Lower leg skin (tissue), 4 donors: ENCODE measurements at regions not wholly inside any gene's neighbourhood (a gene's known extent, or its start where the extent isn't known, plus 50 kb on each side); places are given as distances from the start of the nearest gene placed in this dataset.
"Not testable (repeated sequence)": the region's sequence is repeated elsewhere in the genome, so short reads cannot be mapped to it uniquely, and the experiment has no call there.

Experiments
- DNase-seq, 2 donors: peaks; one replicate each; pipeline ENCODE4 v3.0.0-alpha.2; 2019; ENCODE audit warnings: low spot score in 2 of 2
- H3K4me3 ChIP-seq: fragments of 200-600 bp; sonication (generic); 2 replicates; pipeline ENCODE4 v1.5.1; 2017; ENCODE audit warnings: mild to moderate bottlenecking, low read depth; ENCODE audit not compliant: poor library complexity, severe bottlenecking
- POLR2A ChIP-seq, 2 donors: fragments of 450-650 bp; IDR thresholded peaks; one replicate each; pipeline ENCODE4 v1.6.1; 2016 to 2017; ENCODE audit warnings: antibody characterized with exemption in 2 of 2, mild to moderate bottlenecking in 1 of 2, moderate library complexity in 1 of 2
- WGBS, 2 donors: methylation state at CpG; one replicate each; pipeline ENCODE4 v1.1.5; 2018; 5-methylcytosine and 5-hydroxymethylcytosine counted together
- intact Hi-C: fragments of 100-400 bp; cut with DNase I; formaldehyde crosslinking; loops from one replicate; pipeline ENCODE4 v1.15.0; 2023; ENCODE audit warnings: low total_unique reads
- TF ChIP-seq, protein P1 (sequence below), 3 donors: fragments of 450-650 bp; IDR thresholded peaks; one replicate each; pipeline ENCODE4 v1.5.1; 2016; ENCODE audit warnings: antibody characterized with exemption in 3 of 3, mild to moderate bottlenecking in 3 of 3, moderate library complexity in 2 of 3

GRCh38 chr3:165994293-165994692, 157.1 kb upstream of the BCHE start:
- WGBS, 2 donors, result 75 to 94% methylated on average over 1 of the region's 1 CpG
- TF ChIP-seq, protein P1, sequence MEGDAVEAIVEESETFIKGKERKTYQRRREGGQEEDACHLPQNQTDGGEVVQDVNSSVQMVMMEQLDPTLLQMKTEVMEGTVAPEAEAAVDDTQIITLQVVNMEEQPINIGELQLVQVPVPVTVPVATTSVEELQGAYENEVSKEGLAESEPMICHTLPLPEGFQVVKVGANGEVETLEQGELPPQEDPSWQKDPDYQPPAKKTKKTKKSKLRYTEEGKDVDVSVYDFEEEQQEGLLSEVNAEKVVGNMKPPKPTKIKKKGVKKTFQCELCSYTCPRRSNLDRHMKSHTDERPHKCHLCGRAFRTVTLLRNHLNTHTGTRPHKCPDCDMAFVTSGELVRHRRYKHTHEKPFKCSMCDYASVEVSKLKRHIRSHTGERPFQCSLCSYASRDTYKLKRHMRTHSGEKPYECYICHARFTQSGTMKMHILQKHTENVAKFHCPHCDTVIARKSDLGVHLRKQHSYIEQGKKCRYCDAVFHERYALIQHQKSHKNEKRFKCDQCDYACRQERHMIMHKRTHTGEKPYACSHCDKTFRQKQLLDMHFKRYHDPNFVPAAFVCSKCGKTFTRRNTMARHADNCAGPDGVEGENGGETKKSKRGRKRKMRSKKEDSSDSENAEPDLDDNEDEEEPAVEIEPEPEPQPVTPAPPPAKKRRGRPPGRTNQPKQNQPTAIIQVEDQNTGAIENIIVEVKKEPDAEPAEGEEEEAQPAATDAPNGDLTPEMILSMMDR (IDR thresholded peaks at IDR 0.05), result no peak
- TF ChIP-seq POLR2A (IDR thresholded peaks at IDR 0.05), result no peak
- intact Hi-C loops, result no loop called here

DNA sequence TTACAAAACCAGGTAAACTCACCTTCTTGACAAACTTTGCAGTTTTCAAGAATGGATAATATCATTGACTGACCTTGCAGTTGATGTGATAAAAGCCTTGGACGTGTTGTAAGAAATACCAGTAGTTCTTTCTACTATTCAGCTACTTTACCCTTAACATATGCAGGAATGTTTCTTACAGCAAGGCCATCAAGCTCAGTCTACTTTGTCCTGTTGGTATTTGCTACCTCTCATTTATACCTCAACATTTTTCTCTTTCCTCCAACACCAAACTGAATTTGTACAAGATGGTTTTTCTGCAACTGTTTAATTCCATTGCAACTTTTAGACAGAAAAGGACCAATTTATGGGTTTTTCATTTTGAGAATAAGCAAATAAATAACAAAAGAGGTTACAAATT, 147.4 kb upstream of the BCHE start:
- intact Hi-C loops, result no loop called here
- WGBS, 2 donors, result 73 to 83% methylated on average over 1 of the region's 1 CpG
- no peak for TF ChIP-seq POLR2A (IDR thresholded peaks at IDR 0.05)
- TF ChIP-seq, protein P1 (IDR thresholded peaks at IDR 0.05), result no peak
- no peak for DNase-seq
- H3K4me3 ChIP-seq, result no peak overlapping the region

More at GRCh38 chr3:165994293-165994692, 157.1 kb upstream of the BCHE start:
- DNase-seq, result no peak
- no peak overlapping the region for H3K4me3 ChIP-seq

DNA sequence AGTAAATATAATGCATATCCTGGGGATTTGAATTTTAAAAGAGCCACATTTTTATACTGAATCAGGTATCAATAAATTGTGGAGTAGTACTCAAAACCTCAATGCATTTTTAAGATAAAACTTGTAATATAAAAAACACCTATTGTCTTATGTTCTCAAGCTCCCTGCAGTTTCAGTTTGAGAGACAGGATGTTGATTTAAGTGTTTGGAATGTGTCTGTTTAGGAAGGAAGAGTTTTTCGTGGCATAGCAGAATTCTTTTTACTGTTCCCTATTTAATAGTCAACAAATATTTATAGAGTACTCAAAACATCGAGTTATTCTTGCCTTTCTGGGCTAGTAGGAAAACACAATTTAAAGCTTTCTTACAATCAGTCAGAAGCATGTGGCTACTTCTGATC, 146.1 kb upstream of the BCHE start:
- H3K4me3 ChIP-seq, result no peak overlapping the region
- intact Hi-C loops, result no loop called here
- no peak for TF ChIP-seq POLR2A (IDR thresholded peaks at IDR 0.05)
- TF ChIP-seq, protein P1 (IDR thresholded peaks at IDR 0.05), result no peak
- WGBS, 2 donors, result 33 to 41% methylated on average over 2 of the region's 2 CpGs
- no peak for DNase-seq

DNA sequence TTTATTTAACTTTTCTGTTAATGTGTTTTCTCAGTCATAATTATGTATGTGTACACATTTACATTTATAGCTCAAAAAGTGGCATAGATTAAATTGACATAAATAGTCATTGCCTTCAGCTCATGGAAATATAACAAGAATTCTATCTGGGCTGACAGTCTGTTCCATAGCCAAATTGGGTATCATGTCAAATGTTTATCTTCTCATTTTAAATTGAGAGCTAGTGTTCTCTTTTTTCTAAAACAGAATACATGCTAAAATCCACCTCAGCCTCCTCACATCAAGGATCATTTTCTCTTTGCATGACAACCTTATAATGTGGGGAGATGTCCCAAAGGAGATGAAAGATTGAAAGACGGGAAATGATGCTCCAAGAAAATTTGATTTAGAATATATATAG, 144.1 kb upstream of the BCHE start:
- WGBS, 2 donors, result 79 to 86% methylated on average over 1 of the region's 1 CpG
- H3K4me3 ChIP-seq, result no peak overlapping the region
- DNase-seq, result no peak
- TF ChIP-seq POLR2A (IDR thresholded peaks at IDR 0.05), result no peak
- TF ChIP-seq, protein P1 (IDR thresholded peaks at IDR 0.05), result no peak
- intact Hi-C loops, result no loop called here

DNA sequence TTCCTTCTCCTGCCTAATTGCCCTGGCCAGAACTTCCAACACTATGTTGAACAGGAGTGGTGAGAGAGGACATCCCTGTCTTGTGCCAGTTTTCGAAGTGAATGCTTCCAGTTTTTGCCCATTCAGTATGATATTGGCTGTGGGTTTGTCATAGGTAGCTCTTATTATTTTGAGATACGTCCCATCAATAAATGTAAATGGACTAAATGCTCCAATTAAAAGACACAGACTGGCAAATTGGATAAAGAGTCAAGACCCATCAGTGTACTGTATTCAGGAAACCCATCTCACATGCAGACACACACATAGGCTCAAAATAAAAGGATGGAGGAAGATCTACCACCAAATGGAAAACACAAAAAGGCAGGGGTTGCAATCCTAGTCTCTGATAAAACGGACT, 123.6 kb upstream of the BCHE start:
- WGBS, 2 donors, result 76 to 82% methylated on average over 3 of the region's 3 CpGs
- DNase-seq, intact Hi-C loops: not testable (repeated sequence)

GRCh38 chr3:165954171-165954570, 116.9 kb upstream of the BCHE start:
- WGBS, 2 donors, result 85 to 92% methylated on average over 2 of the region's 2 CpGs
- TF ChIP-seq, protein P1 (IDR thresholded peaks at IDR 0.05), result no peak
- TF ChIP-seq POLR2A (IDR thresholded peaks at IDR 0.05), result no peak
- intact Hi-C loops, result no loop called here
- no peak overlapping the region for H3K4me3 ChIP-seq
- no peak for DNase-seq

More for the DNA sequence above, 123.6 kb upstream of the BCHE start:
- H3K4me3 ChIP-seq, result not testable (repeated sequence)
